HS-27A (cell line): ENCODE measurements at regions not wholly inside any gene's neighbourhood (a gene's known extent, or its start where the extent isn't known, plus 50 kb on each side); places are given as distances from the start of the nearest gene placed in this dataset.
A peak's percentile ranks its signal among the peaks of the same experiment; 100 is the strongest.

Source experiments
- DNase-seq: peaks from one replicate; pipeline ENCODE4 v3.0.0-alpha.2; 2012; ENCODE audit warnings: low read depth, missing footprints

DNA sequence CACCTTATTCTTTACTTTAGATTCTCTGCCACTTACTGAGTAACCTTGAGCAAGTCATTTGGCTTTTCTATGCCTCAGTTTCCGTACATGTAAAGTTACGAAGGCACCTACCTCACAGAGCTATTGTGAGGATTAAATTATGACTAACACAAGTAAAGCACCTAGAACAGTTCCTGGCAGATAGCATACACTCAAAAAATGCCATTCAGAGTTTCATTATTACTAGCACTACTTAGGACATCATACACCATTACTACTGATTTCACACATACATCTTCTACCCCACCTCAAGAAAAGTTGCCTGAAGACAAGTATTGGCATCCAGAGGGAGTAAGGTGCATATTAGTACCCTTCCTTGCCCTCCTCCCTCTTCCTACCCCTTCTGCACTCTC is 107.8 kb downstream of the OGFRL1 start:
- DNase-seq = no peak

GRCh38 chr6:71399279-71399678 is 110.7 kb downstream of the OGFRL1 start:
- no peak for DNase-seq

- no peak for DNase-seq
Measured at GRCh38 chr6:71400852-71401251, 112.2 kb downstream of the OGFRL1 start.

- no peak for DNase-seq
Measured at GRCh38 chr6:71402096-71402495, 113.5 kb downstream of the OGFRL1 start.

GRCh38 chr6:71403422-71404134 is 115.0 kb downstream of the OGFRL1 start:
- DNase-seq = no peak

DNA sequence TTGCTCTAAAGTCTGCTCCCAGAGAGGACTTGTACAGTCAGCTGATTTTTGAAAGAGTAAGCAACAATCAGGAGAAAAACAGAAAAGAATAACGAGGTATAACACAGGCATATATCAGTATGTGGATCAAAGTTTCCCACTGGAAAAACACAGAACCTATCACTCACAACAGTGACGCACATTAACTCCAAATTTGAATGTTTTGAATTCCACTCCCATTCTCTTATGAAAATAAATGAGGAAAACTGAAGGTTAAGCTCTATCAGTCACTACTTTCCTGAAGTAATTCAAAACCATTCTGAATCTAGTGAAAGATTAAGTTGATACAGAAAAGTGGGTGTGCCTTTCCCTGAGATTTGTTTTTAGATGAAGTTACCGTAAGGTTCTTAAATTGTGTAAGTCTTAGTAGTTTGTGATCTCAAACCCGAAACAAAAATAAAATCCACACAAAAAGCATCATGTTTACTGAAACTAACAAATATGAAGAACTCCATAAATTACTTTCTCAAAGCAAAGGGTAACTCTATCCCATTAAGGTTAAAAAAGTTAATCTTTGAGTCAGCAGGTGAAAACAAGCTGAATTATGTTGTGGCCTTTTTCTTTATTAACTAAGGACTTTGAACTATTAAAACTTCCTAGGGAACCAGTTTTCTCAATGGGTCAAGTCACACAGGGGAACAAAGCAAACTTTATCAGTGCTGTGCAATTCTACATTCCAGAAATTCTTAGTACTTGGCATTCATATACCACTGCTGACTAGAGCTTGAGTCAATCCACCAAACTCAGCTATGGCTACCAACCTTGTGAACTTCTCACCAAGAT is 115.7 kb downstream of the OGFRL1 start:
- peak; percentile 65 for DNase-seq

GRCh38 chr6:71404967-71405278 is 116.3 kb downstream of the OGFRL1 start:
- DNase-seq = no peak

- no peak for DNase-seq
Measured at GRCh38 chr6:71405416-71405815, 116.8 kb downstream of the OGFRL1 start.

- DNase-seq = no peak
Measured at GRCh38 chr6:71406865-71407860, 118.6 kb downstream of the OGFRL1 start.

DNA sequence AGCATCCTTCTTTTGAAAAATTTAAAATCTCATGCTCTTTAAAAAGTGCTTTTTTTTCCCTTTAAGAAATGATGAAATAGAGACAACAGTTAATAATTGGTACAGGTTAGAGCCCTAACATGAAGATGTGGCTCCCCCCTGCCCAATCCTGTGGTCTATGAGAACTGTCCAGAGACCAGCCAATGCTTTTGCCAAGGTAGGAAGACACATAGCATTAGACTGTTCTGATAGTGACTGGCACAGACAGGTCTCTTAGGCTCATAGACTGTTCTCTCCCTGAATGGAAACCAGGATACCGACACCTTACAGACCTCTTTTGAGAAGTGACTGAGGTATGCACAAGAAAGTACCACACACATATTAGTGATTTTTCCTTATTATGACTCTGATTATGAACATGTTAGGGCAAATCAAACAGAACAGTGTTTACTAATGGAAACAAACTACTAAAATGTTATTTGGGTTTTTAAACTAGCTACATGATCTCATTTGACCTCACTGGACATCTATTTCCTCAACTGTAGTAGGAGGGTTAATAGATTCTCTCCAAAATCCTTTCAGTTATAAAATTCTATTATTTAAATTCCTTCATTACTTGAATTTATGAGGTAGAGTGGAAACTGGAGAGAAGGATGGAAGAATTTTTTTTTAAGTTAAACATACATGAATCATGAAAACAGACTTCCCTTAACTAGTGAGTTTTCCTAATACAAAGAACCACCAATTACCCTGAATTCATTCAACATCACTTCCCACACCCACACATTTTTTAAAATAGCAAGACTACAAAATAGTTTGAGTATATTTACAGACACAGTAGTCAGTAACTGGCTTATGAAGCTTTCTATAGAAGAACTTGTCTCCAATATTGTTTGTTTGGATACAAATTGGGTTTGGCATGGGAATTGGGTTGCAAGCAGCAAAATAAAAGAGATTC is 120.4 kb downstream of the OGFRL1 start:
- no peak for DNase-seq

GRCh38 chr6:71410164-71410566 is 121.6 kb downstream of the OGFRL1 start:
- no peak for DNase-seq

DNA sequence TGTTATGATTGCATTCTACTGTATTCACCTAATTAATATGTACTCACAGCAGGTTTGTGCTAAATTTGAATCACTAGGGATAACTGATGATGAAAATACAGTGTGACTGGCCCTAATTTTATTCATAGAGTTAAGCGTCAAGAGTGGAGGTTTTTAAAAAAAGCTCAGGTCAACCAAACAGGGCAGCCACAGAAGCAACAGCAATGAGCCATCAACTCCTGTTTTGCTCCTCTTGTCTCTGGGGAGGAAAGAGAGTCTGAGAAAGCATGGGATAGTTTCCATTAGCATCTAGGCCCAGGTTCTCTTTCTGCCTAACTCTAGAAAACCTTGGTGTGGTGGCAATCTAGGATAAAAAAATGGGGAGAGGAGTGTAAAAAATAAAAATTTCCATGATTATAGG is 122.1 kb downstream of the OGFRL1 start:
- DNase-seq = no peak

- no peak for DNase-seq
Measured at GRCh38 chr6:71411882-71412281, 123.3 kb downstream of the OGFRL1 start.

- no peak for DNase-seq
Measured at GRCh38 chr6:71412559-71413140, 124.0 kb downstream of the OGFRL1 start.

DNA sequence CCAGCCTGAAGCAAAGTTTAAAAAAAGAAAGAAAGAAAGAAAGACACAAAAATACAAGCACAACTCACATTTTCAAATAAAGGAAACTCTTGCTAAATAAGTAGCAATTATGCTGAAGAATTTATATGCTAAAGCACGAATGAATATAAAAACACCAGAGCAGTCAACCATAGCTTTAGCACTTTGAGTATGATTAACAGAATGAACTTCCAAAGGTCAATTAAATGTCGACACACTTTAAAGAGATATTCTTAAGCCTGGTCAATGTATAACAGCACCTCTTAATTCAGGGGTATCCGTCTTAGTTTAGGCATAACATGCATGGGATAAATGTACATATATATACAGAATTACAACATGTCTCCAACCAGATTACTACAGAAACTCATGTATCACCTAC is 125.9 kb downstream of the OGFRL1 start:
- DNase-seq = no peak

DNA sequence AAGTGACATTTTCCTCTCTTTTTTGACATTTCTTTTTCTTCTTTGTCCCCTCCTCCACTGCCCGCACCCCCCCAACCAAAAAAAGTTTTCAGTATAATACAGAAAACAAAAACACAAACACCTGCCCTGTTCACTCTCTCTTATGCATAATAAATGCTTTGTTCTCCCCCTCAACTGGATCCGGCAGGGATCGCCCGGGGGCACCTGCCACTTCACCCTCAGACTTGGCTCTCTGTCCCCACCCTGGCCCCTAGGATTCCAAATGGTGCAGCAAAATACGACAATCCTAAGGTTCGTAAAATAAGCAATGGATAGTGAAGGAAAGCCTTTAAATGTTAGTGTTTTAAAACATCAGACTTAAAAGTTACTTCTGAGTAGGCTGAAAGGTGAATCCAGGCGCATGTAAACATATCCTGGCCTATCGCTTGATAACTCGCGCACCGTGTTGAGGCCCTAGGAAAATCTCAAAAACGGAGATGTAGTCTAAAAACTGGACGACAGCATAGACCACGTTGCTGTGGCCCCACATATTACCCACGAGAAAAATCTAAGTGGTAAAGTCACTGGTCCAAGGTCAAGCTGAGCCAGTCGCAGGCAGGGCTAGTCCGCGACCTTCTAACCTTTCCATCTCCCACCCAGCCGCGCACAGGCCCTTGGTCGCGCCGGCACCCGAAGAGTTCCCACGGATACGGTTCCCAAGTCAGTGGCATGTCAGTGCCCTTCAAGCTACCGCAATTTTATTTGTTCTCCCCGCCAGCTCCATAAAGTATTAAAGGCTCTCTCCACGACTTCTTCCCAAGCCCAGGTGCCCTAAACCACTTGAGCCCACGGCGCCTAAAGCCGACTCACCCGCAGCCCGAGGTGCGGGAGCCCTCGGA is 130.8 kb downstream of the OGFRL1 start:
- no peak for DNase-seq

DNA sequence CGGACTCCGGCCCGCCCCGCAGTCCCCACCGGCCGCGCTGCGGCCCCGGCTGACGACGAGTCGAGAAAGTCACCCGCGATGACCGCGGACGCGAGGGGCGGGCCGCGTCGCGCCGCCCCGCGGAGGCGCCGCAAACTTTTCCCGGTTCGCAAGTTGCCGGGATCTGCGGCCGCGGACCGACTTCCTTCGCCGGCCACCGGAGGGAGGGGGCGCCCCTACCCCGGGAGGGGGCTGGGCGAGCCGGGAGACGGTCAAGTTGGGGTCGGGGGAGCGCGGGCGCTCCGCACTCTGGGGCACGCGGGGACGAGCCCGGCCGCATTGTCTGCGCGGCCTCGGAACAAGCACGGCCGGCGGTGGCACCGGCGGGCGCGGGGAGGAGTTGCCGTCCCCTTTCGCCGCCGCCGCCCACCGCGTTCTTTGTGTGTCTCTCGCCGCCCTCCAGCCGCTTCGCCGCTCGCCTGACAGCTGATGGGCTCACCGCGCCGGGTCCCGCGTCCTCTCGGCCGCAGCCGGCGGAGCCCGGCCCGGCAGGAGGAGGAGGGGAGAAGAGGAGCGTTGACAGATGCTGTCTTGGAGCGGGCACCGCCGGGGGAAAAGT is 131.6 kb downstream of the OGFRL1 start:
- DNase-seq = no peak

- peak; percentile 66 for DNase-seq
Measured at GRCh38 chr6:71420693-71421328, 132.2 kb downstream of the OGFRL1 start.

DNA sequence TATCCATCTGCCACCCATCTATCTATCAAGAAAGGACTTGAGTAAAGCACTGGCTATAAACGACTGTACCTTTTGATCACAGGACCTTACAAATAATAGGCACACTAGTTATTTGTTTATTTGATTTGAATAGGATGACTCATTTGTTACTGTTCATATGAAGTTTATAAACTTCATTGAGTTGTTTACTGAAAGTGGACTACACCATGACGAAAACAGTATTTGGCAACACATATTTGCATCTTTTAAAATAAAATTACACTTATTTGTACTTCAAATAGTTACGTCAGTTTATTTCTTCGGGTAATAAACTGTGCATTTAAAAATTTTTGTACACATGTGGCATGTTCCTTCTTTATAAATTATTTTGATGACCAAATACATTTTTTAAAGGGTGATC is 133.0 kb downstream of the OGFRL1 start:
- no peak for DNase-seq
